GM20000 (cell line): ENCODE measurements at regions not wholly inside any gene's neighbourhood (a gene's known extent, or its start where the extent isn't known, plus 50 kb on each side); places are given as distances from the start of the nearest gene placed in this dataset.

Experiments
- DNase-seq: peaks from one replicate; pipeline ENCODE4 v3.0.0; 2012; ENCODE audit warnings: low spot score
- TF ChIP-seq, protein P1 (sequence below): IDR thresholded peaks from 2 replicates; pipeline ENCODE4 v1.5.1; 2012; ENCODE audit warnings: mild to moderate bottlenecking, control low read depth; ENCODE audit errors: extremely low read depth, missing control alignments

DNA sequence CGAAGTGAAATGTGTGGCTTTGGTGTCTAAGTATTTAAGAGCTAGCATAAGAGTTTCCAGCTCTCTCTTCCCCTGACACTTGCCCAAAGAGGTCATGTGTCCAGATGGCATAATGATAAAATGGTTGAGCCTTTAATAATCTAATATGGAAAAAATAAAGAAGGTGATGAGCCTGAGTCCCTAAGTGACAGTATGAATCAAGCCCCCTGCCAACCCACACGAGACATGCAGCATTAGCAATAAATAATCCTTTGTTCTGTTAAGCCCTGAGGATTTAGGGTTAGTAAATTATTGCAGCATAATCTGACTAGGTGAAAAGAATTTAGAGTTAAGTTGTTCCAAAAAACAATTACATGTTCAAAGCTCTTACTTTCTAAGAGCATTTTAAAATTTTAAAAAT, 217.2 kb upstream of the CCDC150 start:
- no peak for DNase-seq
- TF ChIP-seq, protein P1, sequence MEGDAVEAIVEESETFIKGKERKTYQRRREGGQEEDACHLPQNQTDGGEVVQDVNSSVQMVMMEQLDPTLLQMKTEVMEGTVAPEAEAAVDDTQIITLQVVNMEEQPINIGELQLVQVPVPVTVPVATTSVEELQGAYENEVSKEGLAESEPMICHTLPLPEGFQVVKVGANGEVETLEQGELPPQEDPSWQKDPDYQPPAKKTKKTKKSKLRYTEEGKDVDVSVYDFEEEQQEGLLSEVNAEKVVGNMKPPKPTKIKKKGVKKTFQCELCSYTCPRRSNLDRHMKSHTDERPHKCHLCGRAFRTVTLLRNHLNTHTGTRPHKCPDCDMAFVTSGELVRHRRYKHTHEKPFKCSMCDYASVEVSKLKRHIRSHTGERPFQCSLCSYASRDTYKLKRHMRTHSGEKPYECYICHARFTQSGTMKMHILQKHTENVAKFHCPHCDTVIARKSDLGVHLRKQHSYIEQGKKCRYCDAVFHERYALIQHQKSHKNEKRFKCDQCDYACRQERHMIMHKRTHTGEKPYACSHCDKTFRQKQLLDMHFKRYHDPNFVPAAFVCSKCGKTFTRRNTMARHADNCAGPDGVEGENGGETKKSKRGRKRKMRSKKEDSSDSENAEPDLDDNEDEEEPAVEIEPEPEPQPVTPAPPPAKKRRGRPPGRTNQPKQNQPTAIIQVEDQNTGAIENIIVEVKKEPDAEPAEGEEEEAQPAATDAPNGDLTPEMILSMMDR, result no peak

DNA sequence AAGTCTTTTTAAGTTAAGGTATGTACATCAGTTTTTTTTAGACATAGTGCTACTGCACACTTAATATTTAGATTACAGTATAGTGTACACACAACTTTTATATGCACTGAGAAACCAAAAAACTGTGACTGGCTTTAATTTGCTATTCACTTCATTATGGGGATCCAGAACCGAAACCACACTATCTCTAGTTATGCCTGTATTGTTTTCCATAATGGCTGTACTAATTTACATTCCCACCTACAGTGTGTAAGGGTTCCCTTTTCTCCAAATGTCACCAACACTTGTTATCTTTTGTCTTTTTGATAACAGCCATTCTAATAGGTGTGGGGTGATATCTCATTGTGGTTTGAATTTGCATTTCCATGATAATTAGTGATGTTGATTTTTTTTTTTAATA, 213.4 kb upstream of the CCDC150 start:
- TF ChIP-seq, protein P1, result no peak
- DNase-seq, result no peak

DNA sequence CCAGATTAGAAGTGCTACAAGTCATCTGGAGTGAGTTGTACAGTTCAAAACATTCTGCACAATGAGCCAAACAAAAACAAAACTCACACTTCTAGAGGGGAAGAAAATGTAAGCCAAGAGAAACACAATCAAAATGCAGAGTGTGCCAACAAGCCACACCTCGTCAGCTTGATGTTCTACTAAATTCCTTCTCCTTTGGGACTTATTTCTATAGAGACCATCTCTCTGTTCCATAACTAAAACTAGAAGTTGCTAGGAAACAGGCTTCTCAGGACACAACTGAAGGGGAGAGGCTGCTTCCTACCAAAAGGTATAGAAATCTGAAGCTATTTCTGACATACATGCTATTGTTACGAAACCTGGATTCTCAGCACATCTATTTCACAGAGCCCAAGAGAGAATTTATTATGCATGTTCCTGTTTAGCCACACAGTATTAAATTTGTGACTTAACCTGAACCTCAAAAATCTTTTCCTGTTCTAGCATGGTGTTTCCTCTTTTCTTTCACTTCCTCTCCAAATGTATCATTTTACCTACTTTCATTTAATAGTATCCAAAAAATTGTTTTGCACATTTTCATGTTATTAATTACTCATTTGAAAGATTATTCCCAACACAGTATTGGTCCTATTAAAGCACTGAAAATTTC, 211.4 kb upstream of the CCDC150 start:
- DNase-seq, result no peak
- TF ChIP-seq, protein P1, result no peak

DNA sequence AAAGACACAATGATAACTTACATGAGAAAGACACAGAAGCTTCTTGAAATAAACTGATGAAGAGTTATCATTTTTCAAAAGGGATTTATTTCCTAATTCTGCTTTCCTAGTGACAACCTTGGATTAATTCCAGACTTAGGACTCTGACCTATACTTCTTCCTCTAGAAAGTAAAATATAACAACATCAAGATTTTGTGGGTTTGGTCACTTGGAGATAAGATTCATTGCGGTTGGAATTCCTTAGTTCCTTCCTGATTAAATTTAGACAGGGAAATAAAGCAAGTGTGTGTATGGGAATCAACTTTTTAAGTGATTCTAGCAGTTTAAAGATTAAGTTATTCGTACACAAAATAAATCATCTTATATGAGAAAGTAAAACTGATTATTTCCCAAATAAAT, 208.4 kb upstream of the CCDC150 start:
- TF ChIP-seq, protein P1, result no peak
- no peak for DNase-seq

DNA sequence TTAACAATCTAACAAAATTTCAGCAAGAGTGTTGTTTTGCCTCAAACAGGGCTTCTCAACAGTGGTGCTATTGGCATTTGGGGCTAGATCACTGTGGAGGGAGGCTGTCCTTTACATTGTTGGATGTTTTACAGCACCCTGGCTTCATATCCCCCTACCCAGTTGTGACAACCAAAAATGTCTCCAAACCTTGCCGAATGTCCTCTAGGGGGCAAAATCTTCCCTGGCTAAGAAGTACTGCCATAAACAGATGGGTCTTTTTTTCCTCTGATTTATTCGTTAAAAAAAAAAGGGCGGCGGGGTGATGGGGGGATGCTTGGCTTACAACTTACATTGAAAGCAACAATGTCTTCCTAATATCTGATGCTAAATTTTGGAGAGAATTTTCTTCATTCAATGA, 207.6 kb upstream of the CCDC150 start:
- DNase-seq, result no peak
- TF ChIP-seq, protein P1, result no peak

DNA sequence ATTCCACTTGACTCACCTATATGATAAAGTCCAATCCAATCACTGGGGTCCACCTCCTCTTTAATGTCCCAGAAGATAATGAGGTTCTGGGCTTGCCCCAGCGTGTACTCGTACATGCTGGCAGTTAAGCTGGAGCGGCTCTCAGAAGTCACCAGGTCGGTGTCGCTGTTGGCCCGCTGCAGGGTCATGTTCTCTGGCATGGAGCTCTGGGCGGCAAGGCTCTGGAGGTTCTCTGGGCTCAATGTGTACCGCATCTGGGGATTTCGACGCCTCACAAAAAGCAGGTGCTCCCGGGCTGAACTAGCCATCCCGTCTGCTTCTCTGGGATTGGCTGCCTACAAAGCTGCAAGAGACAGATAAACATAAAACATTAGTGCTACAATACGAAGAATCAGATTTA, 206.4 kb upstream of the CCDC150 start:
- TF ChIP-seq, protein P1, result no peak
- no peak for DNase-seq

DNA sequence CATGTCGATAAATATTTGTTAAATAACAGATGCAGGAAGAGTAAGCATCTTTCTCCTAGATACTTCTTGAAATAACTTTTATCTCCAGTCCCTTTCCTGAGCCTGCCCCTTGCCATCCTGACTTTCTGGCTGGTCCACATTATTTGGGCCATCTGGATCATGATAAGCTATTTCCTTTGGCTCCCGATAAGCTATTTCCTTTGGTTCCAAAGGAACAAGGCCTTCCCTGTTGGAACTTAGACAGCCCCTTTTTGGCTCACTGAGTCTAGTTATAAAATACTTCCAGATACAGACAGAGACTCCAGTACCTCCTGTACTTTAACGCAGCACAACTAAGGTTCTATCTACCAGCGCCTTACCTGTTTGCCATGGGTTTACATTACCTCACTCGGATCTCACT, 205.3 kb upstream of the CCDC150 start:
- no peak for DNase-seq
- TF ChIP-seq, protein P1, result no peak
